WERI-Rb-1 (cell line): ENCODE measurements at regions not wholly inside any gene's neighbourhood (a gene's known extent, or its start where the extent isn't known, plus 50 kb on each side); places are given as distances from the start of the nearest gene placed in this dataset.

ENCODE experiments used
- DNase-seq: peaks from one replicate; pipeline ENCODE4 v3.0.0-alpha.2; 2020
- H3K27ac ChIP-seq: fragments of 250-450 bp; sonication (Bioruptor Pico); 2 replicates; pipeline ENCODE4 v1.5.1; 2020; ENCODE audit warnings: mild to moderate bottlenecking, moderate library complexity
- H3K27me3 ChIP-seq: fragments of 250-450 bp; sonication (Bioruptor Pico); 2 replicates; pipeline ENCODE4 v1.5.1; 2021; ENCODE audit warnings: mild to moderate bottlenecking, low read depth, moderate library complexity; ENCODE audit not compliant: insufficient read depth, severe bottlenecking
- H3K36me3 ChIP-seq: fragments of 250-450 bp; sonication (Bioruptor Pico); 2 replicates; pipeline ENCODE4 v1.5.1; 2020; ENCODE audit warnings: mild to moderate bottlenecking, moderate library complexity
- H3K4me3 ChIP-seq: 2 replicates; pipeline ENCODE4 v1.5.1; 2011; ENCODE audit warnings: low read depth, mild to moderate bottlenecking, control low read depth, low read length
- H3K9me3 ChIP-seq: fragments of 250-450 bp; sonication (Bioruptor Pico); 2 replicates; pipeline ENCODE4 v1.5.1; 2021; ENCODE audit warnings: mild to moderate bottlenecking, moderate library complexity; ENCODE audit not compliant: severe bottlenecking
- TF ChIP-seq, protein P1 (sequence below): IDR thresholded peaks from 2 replicates; pipeline ENCODE4 v1.5.1; 2011; ENCODE audit warnings: low read depth, mild to moderate bottlenecking, control low read depth, inconsistent platforms, low read length

DNA sequence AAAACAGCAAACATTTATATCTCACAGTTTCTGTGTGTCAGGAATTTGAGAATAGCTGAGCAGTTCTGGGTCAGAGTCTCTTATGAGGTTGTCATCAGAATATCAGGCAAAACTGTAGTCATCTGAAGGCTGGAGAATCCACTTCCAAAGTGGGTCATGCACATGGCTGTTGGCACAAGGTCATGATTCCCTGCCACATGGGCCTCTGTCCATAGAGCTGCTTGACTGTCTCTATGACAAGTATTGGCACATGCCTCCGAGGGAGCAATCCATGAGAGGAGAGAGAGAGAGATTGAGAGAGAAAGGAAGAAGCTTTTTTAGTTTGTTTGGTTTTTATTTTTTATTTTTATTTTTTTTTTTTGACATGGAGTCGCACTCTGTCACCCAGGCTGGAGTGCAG, 101.8 kb upstream of the DDX18 start:
- no peaks in the 10 kb centered on the region for H3K9me3 ChIP-seq
- no peak for DNase-seq
- no peak overlapping the region for H3K27ac ChIP-seq
- H3K36me3 ChIP-seq, result no peaks in the 10 kb centered on the region
- peaks cover 83% of the 10 kb centered on the region for H3K27me3 ChIP-seq
- H3K4me3 ChIP-seq, result no peak overlapping the region
- TF ChIP-seq, protein P1, sequence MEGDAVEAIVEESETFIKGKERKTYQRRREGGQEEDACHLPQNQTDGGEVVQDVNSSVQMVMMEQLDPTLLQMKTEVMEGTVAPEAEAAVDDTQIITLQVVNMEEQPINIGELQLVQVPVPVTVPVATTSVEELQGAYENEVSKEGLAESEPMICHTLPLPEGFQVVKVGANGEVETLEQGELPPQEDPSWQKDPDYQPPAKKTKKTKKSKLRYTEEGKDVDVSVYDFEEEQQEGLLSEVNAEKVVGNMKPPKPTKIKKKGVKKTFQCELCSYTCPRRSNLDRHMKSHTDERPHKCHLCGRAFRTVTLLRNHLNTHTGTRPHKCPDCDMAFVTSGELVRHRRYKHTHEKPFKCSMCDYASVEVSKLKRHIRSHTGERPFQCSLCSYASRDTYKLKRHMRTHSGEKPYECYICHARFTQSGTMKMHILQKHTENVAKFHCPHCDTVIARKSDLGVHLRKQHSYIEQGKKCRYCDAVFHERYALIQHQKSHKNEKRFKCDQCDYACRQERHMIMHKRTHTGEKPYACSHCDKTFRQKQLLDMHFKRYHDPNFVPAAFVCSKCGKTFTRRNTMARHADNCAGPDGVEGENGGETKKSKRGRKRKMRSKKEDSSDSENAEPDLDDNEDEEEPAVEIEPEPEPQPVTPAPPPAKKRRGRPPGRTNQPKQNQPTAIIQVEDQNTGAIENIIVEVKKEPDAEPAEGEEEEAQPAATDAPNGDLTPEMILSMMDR, result no peak

DNA sequence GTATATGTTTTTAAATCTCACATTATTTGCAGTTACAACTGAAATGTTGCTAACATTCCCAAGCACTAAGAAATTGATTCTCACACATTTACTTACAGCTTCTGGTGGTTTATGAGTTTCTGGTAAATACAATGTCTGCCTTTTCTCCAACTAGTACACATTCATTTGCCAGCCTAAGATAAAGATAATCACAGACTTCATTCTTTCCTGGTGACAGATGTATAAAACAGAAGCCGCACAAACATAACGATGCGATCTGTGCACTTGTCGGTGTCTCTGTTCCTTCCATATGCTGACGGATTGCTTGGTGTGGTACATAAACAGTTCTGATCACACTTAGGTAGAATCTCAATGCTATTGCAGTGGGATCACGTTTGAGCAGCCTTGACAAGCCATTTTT, 100.4 kb upstream of the DDX18 start:
- no peak for DNase-seq
- TF ChIP-seq, protein P1, result no peak
- no peaks in the 10 kb centered on the region for H3K9me3 ChIP-seq
- no peak overlapping the region for H3K4me3 ChIP-seq
- H3K36me3 ChIP-seq, result no peaks in the 10 kb centered on the region
- H3K27me3 ChIP-seq, result peaks cover 82% of the 10 kb centered on the region
- no peak overlapping the region for H3K27ac ChIP-seq

DNA sequence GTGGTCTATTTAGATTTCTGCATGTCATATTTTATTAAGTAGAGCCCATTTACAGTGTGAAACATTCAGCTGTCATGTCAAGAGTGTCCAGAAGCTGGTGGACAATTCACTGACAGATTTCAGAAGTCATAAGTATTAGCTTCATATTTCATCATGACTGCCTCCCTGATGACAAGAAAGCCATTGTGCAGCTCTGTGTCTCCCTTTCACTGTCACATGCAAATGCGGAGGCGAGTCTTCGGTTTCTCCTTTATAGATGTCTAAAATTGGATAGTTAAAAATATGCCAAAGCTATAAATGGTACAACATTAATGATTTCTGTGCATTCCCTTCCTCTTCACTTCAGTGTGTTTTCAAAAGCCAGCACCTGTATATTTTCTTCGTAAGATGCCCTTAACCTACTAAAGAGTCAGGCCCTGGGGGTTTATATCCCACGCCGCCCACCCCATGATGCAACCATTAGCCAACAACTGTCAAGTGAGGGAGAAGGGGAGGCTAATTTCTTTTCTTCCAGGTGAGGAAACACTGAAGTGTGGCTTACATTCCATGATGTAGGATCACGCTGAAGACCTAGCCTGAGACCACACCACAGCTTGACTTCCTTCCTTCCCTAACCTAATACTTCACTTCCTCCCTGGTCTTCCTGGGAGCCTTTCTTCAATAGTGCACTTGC, 99.6 kb upstream of the DDX18 start:
- DNase-seq, result no peak
- TF ChIP-seq, protein P1, result no peak
- H3K27ac ChIP-seq, result no peak overlapping the region
- no peaks in the 10 kb centered on the region for H3K36me3 ChIP-seq
- no peak overlapping the region for H3K4me3 ChIP-seq
- no peaks in the 10 kb centered on the region for H3K9me3 ChIP-seq
- H3K27me3 ChIP-seq, result peaks cover 83% of the 10 kb centered on the region

DNA sequence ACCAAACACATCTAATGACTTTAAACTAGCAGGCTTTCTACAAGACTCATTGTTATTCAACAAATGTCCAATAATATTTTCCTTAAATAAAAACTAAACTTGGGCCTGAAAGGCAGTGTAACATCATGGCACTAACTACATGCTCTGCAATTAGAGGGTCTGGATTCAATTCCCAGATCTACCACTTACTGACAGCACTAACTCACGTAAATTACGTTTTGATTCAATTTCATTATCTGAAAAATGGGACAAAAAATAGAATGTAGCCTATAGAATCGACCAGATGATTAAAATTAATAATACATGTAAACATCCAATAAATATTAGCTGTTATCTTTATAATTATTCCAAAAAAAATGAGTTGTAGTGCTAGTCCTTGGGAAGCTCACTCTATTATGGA, 98.0 kb upstream of the DDX18 start:
- Histone ChIP-seq H3K27me3 (peaks cover 79% of the 10 kb centered on the region), H3K36me3 (no peaks in the 10 kb centered on the region), H3K4me3 (no peak overlapping the region), H3K9me3 (no peaks in the 10 kb centered on the region), H3K27ac (no peak overlapping the region)
- TF ChIP-seq, protein P1, result no peak
- no peak for DNase-seq

GRCh38 chr2:117717072-117717471, 97.4 kb upstream of the DDX18 start:
- H3K27ac ChIP-seq, result no peak overlapping the region
- H3K9me3 ChIP-seq, result no peaks in the 10 kb centered on the region
- H3K36me3 ChIP-seq, result no peaks in the 10 kb centered on the region
- H3K4me3 ChIP-seq, result no peak overlapping the region
- TF ChIP-seq, protein P1, result no peak
- no peak for DNase-seq
- H3K27me3 ChIP-seq, result peaks cover 78% of the 10 kb centered on the region

DNA sequence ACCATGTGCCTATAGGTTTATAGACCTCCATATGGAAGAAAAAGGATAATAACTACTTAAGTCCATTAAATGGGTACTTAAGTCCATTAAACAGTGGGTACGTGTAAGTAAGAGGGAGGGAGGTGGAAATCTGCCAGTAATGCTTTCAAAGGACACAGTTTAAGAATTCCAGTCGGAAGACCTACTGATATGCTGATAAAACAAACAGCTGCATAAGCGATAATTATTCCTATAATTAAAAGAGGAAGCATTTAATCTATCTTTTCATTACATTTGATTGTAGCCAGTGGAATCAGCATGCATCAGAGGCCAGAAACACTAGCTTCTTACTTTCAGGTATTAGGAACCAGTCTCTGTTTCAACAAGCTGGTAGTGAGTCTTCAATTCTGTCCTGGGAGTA, 96.4 kb upstream of the DDX18 start:
- DNase-seq, result no peak
- Histone ChIP-seq H3K27ac (no peak overlapping the region), H3K27me3 (peaks cover 80% of the 10 kb centered on the region), H3K4me3 (no peak overlapping the region), H3K9me3 (no peaks in the 10 kb centered on the region), H3K36me3 (no peaks in the 10 kb centered on the region)
- TF ChIP-seq, protein P1, result no peak
